OCI-LY1 (cell line): ENCODE measurements at regions not wholly inside any gene's neighbourhood (a gene's known extent, or its start where the extent isn't known, plus 50 kb on each side); places are given as distances from the start of the nearest gene placed in this dataset.

ENCODE experiments used
- H2AFZ ChIP-seq: fragments of 200-600 bp; sonication (generic), shearing (Covaris generic); 2 replicates; pipeline ENCODE4 v1.6.0; 2014; ENCODE audit warnings: antibody characterized with exemption, mild to moderate bottlenecking, low read length
- H3F3A ChIP-seq: fragments of 200-600 bp; sonication (generic), shearing (Covaris generic); 2 replicates; pipeline ENCODE4 v1.6.0; 2014; ENCODE audit warnings: mild to moderate bottlenecking, antibody characterized with exemption, low read length, moderate library complexity; ENCODE audit not compliant: insufficient read depth
- H3K27ac ChIP-seq: fragments of 200-600 bp; sonication (generic); 2 replicates; pipeline ENCODE4 v1.5.1; 2014; ENCODE audit warnings: low read length, mixed run types, mild to moderate bottlenecking, low read depth; ENCODE audit not compliant: poor library complexity, severe bottlenecking
- H3K27me3 ChIP-seq: fragments of 200-600 bp; sonication (generic); 2 replicates; pipeline ENCODE4 v1.6.0; 2014; ENCODE audit warnings: antibody characterized with exemption, mild to moderate bottlenecking, low read length, moderate library complexity; ENCODE audit not compliant: insufficient read depth
- H3K36me3 ChIP-seq: fragments of 200-600 bp; sonication (generic); 2 replicates; pipeline ENCODE4 v1.6.1; 2014; ENCODE audit warnings: mild to moderate bottlenecking, antibody characterized with exemption, low read length, moderate library complexity, mixed read lengths; ENCODE audit not compliant: insufficient read depth
- H3K4me1 ChIP-seq: fragments of 200-600 bp; sonication (generic); 2 replicates; pipeline ENCODE4 v1.5.1; 2014; ENCODE audit warnings: mild to moderate bottlenecking, low read length, moderate library complexity; ENCODE audit not compliant: insufficient read depth, severe bottlenecking
- H3K4me2 ChIP-seq: fragments of 200-600 bp; sonication (generic), shearing (Covaris generic); 2 replicates; pipeline ENCODE4 v1.6.1; 2014; ENCODE audit warnings: low read length
- H3K4me3 ChIP-seq: fragments of 200-600 bp; sonication (generic); 2 replicates; pipeline ENCODE4 v1.5.1; 2014; ENCODE audit warnings: low read length, low read depth, mild to moderate bottlenecking, mixed read lengths; ENCODE audit not compliant: poor library complexity, severe bottlenecking
- H3K79me2 ChIP-seq: fragments of 200-600 bp; shearing (Covaris generic); 2 replicates; pipeline ENCODE4 v1.6.1; 2016; ENCODE audit warnings: mixed run types, low read length, mixed read lengths; ENCODE audit not compliant: insufficient read depth
- H3K9ac ChIP-seq: fragments of 200-600 bp; sonication (generic), shearing (Covaris generic); 2 replicates; pipeline ENCODE4 v1.6.1; 2014; ENCODE audit warnings: mild to moderate bottlenecking, low read length, mixed read lengths
- H3K9me2 ChIP-seq: fragments of 200-600 bp; sonication (generic), shearing (Covaris generic); 2 replicates; pipeline ENCODE4 v1.6.1; 2014; ENCODE audit warnings: low read depth, mild to moderate bottlenecking, low read length, mixed read lengths
- H3K9me3 ChIP-seq: fragments of 200-600 bp; shearing (Covaris generic); 2 replicates; pipeline ENCODE4 v1.6.1; 2014; ENCODE audit warnings: low read length, mixed read lengths
- H4K20me1 ChIP-seq: fragments of 200-600 bp; sonication (generic), shearing (Covaris generic); 2 replicates; pipeline ENCODE4 v1.6.0; 2016; ENCODE audit warnings: mild to moderate bottlenecking, low read length; ENCODE audit not compliant: insufficient read depth
- CTCF ChIP-seq: fragments of 200-600 bp; sonication (generic), shearing (Covaris generic); IDR thresholded peaks from 2 replicates; pipeline ENCODE4 v1.5.1; 2017; ENCODE audit warnings: mild to moderate bottlenecking, antibody characterized with exemption, low read length, moderate library complexity, mixed read lengths
- EZH2 ChIP-seq: fragments of 200-600 bp; sonication (generic), shearing (Covaris generic); IDR thresholded peaks from 2 replicates; pipeline ENCODE4 v1.8.0; 2017; ENCODE audit warnings: borderline replicate concordance, mixed run types, mild to moderate bottlenecking, antibody characterized with exemption, low read length, moderate library complexity, mixed read lengths

GRCh38 chr2:57543211-57543610 is 503.4 kb upstream of the VRK2 start:
- H3K27ac ChIP-seq: no peak overlapping the region
- no peaks in the 10 kb centered on the region for H3F3A ChIP-seq
- H3K79me2 ChIP-seq: no peaks in the 10 kb centered on the region
- no peak for TF ChIP-seq CTCF
- no peak for TF ChIP-seq EZH2
- H3K9me2 ChIP-seq: no peaks in the 10 kb centered on the region
- no peak overlapping the region for H3K4me3 ChIP-seq
- no peak overlapping the region for H3K9ac ChIP-seq
- H3K9me3 ChIP-seq: no peaks in the 10 kb centered on the region
- no peaks in the 10 kb centered on the region for H3K36me3 ChIP-seq
- no peaks in the 10 kb centered on the region for H3K4me1 ChIP-seq
- no peak overlapping the region for H3K4me2 ChIP-seq
- H4K20me1 ChIP-seq: no peaks in the 10 kb centered on the region
- no peak overlapping the region for H2AFZ ChIP-seq
- H3K27me3 ChIP-seq: no peaks in the 10 kb centered on the region

- Histone ChIP-seq H4K20me1 (no peaks in the 10 kb centered on the region), H3K79me2 (no peaks in the 10 kb centered on the region), H2AFZ (no peak overlapping the region), H3K27me3 (no peaks in the 10 kb centered on the region), H3K36me3 (no peaks in the 10 kb centered on the region), H3K4me3 (no peak overlapping the region), H3K27ac (no peak overlapping the region), H3K9me2 (no peaks in the 10 kb centered on the region), H3K9ac (no peak overlapping the region), H3K4me2 (no peak overlapping the region), H3K9me3 (no peaks in the 10 kb centered on the region), H3K4me1 (no peaks in the 10 kb centered on the region), H3F3A (no peaks in the 10 kb centered on the region)
- no peak for TF ChIP-seq CTCF
- no peak for TF ChIP-seq EZH2
Measured at GRCh38 chr2:57544624-57545023, 502.0 kb upstream of the VRK2 start.

GRCh38 chr2:57546478-57546877 is 500.1 kb upstream of the VRK2 start:
- no peaks in the 10 kb centered on the region for H3F3A ChIP-seq
- H4K20me1 ChIP-seq: no peaks in the 10 kb centered on the region
- H3K4me1 ChIP-seq: no peaks in the 10 kb centered on the region
- no peaks in the 10 kb centered on the region for H3K79me2 ChIP-seq
- no peaks in the 10 kb centered on the region for H3K9me3 ChIP-seq
- no peak overlapping the region for H2AFZ ChIP-seq
- no peaks in the 10 kb centered on the region for H3K9me2 ChIP-seq
- H3K27me3 ChIP-seq: no peaks in the 10 kb centered on the region
- no peak overlapping the region for H3K9ac ChIP-seq
- no peak overlapping the region for H3K4me3 ChIP-seq
- TF ChIP-seq EZH2: no peak
- TF ChIP-seq CTCF: no peak
- no peaks in the 10 kb centered on the region for H3K36me3 ChIP-seq
- H3K27ac ChIP-seq: no peak overlapping the region
- no peak overlapping the region for H3K4me2 ChIP-seq
